Adrenal gland (tissue), 5 donors: ENCODE measurements at regions not wholly inside any gene's neighbourhood (a gene's known extent, or its start where the extent isn't known, plus 50 kb on each side); places are given as distances from the start of the nearest gene placed in this dataset.

Source experiments
- POLR2A ChIP-seq, 2 donors: fragments of 450-650 bp; IDR thresholded peaks; one replicate each; pipeline ENCODE4 v1.6.1; 2017; ENCODE audit warnings: antibody characterized with exemption in 2 of 2, mild to moderate bottlenecking in 2 of 2, moderate library complexity in 1 of 2
- TF ChIP-seq, protein P1 (sequence below), 6 experiments: fragments of 450-650 bp in 4 of 6; fragments of 200-600 bp in 2 of 6; sonication (generic) in 1 of 6; IDR thresholded peaks; 1 replicate in 5 of 6; 2 replicates in 1 of 6; pipeline versions ENCODE4 v1.5.1 to v1.8.0; 2016 to 2021; ENCODE audit warnings: antibody characterized with exemption in 6 of 6, mild to moderate bottlenecking in 2 of 6, moderate library complexity in 1 of 6
- donor health status: DM: no; HTN: no; CAD: no.

DNA sequence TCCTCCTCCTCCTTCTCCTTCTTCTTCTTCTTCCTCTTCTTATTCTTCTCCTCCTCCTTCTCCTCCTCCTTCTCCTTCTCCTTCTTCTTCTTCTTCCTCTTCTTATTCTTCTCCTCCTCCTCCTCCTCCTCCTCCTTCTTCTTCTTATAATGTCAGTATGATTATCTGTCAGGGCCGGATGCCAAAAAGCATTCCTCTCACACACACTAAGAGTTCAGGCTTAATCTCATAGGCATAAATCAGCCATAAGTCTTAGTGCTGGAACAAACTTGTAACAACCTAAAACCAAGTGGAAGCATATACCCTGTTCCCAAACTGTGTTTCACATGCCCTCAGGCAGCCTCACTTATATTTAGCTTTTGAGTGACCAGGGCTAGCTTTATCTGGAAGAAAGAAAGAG is 240.3 kb downstream of the LMX1A start:
- TF ChIP-seq POLR2A (IDR thresholded peaks at IDR 0.05): no peak
- TF ChIP-seq, protein P1, sequence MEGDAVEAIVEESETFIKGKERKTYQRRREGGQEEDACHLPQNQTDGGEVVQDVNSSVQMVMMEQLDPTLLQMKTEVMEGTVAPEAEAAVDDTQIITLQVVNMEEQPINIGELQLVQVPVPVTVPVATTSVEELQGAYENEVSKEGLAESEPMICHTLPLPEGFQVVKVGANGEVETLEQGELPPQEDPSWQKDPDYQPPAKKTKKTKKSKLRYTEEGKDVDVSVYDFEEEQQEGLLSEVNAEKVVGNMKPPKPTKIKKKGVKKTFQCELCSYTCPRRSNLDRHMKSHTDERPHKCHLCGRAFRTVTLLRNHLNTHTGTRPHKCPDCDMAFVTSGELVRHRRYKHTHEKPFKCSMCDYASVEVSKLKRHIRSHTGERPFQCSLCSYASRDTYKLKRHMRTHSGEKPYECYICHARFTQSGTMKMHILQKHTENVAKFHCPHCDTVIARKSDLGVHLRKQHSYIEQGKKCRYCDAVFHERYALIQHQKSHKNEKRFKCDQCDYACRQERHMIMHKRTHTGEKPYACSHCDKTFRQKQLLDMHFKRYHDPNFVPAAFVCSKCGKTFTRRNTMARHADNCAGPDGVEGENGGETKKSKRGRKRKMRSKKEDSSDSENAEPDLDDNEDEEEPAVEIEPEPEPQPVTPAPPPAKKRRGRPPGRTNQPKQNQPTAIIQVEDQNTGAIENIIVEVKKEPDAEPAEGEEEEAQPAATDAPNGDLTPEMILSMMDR (IDR thresholded peaks at IDR 0.05): no peak
